H1 (cell line): ENCODE measurements at regions not wholly inside any gene's neighbourhood (a gene's known extent, or its start where the extent isn't known, plus 50 kb on each side); places are given as distances from the start of the nearest gene placed in this dataset.

Experiments
- CTCF ChIA-PET: fragments of 300-600 bp; sonication (Branson Sonifier 250); formaldehyde crosslinking; loops from one replicate; lab custom pipeline; 2021; ENCODE audit not compliant: partially characterized antibody; lab: Charles Lee
- POLR2A ChIA-PET: fragments of 300-600 bp; sonication (Branson Sonifier 250); formaldehyde crosslinking; loops from one replicate; lab custom pipeline; 2021; ENCODE audit warnings: inconsistent platforms; ENCODE audit not compliant: partially characterized antibody; lab: Charles Lee
- DNase-seq, 2 experiments: peaks; one replicate each; pipeline versions ENCODE4 v3.0.0 to v3.0.0-alpha.2; 2010 to 2022; ENCODE audit warnings: low spot score in 2 of 2, low read depth in 1 of 2, mixed read lengths in 1 of 2
- FAIRE-seq: peaks from 2 replicates; lab custom pipeline; 2011; peaks lifted over from hg19 to GRCh38; lab: Jason Lieb, UNC
- H2AFZ ChIP-seq: 2 replicates; pipeline ENCODE4 v1.8.1; 2012; ENCODE audit warnings: low read length, inconsistent platforms
- H2AK5ac ChIP-seq: 2 replicates; pipeline ENCODE4 v1.6.1; 2013; ENCODE audit warnings: low read depth, low read length
- H2BK120ac ChIP-seq: replicated peaks from 2 replicates; pipeline ENCODE3; 2013; ENCODE audit warnings: low read depth, low read length, inconsistent platforms
- H2BK12ac ChIP-seq: 2 replicates; pipeline ENCODE4 v1.6.1; 2013; ENCODE audit warnings: low read depth, low read length
- H2BK15ac ChIP-seq: 2 replicates; pipeline ENCODE4 v1.6.1; 2013; ENCODE audit warnings: low read length
- H2BK20ac ChIP-seq: 2 replicates; pipeline ENCODE4 v1.6.1; 2013; ENCODE audit warnings: low read length
- H2BK5ac ChIP-seq: 2 replicates; pipeline ENCODE4 v1.6.1; 2013; ENCODE audit warnings: low read depth, low read length
- H3K14ac ChIP-seq: 2 replicates; pipeline ENCODE4 v1.6.1; 2013; ENCODE audit warnings: inconsistent platforms; ENCODE audit not compliant: insufficient read length
- H3K18ac ChIP-seq: 2 replicates; pipeline ENCODE4 v1.6.1; 2013; ENCODE audit warnings: low read length; ENCODE audit errors: extremely low read depth
- H3K23ac ChIP-seq: 2 replicates; pipeline ENCODE4 v1.6.1; 2013; ENCODE audit warnings: inconsistent platforms; ENCODE audit not compliant: insufficient read length
- H3K23me2 ChIP-seq: 2 replicates; pipeline ENCODE4 v1.6.1; 2013; ENCODE audit warnings: low read depth, low read length
- H3K27ac ChIP-seq: 2 replicates; pipeline ENCODE4 v1.6.1; 2011; ENCODE audit warnings: low read depth, low read length, inconsistent platforms
- H3K27me3 ChIP-seq, 4 experiments: replicated peaks in 1 of 4; 1 replicate in 1 of 4; 2 replicates in 3 of 4; pipeline versions ENCODE4 v1.6.1 to v1.8.1; 2011 to 2013; ENCODE audit warnings: low read length in 3 of 4, mild to moderate bottlenecking in 3 of 4, inconsistent platforms in 2 of 4, mixed read lengths in 2 of 4, moderate library complexity in 1 of 4; ENCODE audit not compliant: control insufficient read depth in 3 of 4, insufficient read depth in 3 of 4; ENCODE audit errors: extremely low read depth in 1 of 4
- H3K36me3 ChIP-seq, 4 experiments: 2 replicates each; pipeline versions ENCODE4 v1.6.1 to v1.8.1; 2011 to 2013; ENCODE audit warnings: mild to moderate bottlenecking in 4 of 4, low read length in 3 of 4, moderate library complexity in 2 of 4, control low read depth in 1 of 4, inconsistent platforms in 1 of 4; ENCODE audit not compliant: insufficient read depth in 4 of 4, control insufficient read depth in 2 of 4
- H3K4ac ChIP-seq: replicated peaks from 2 replicates; pipeline ENCODE3; 2013; ENCODE audit warnings: low read length, low read depth, mixed read lengths, inconsistent platforms; ENCODE audit not compliant: insufficient read length
- H3K4me1 ChIP-seq, 4 experiments: replicated peaks in 1 of 4; 1 replicate in 1 of 4; 2 replicates in 3 of 4; pipeline versions ENCODE4 v1.6.1 to v1.8.1; 2011 to 2013; ENCODE audit warnings: low read length in 3 of 4, inconsistent platforms in 2 of 4, mixed read lengths in 1 of 4; ENCODE audit not compliant: insufficient read depth in 4 of 4, control insufficient read depth in 3 of 4
- H3K4me2 ChIP-seq, 2 experiments: 2 replicates each; pipeline versions ENCODE4 v1.6.1 to v1.8.1; 2011 to 2013; ENCODE audit warnings: low read depth in 2 of 2, low read length in 2 of 2, control low read depth in 1 of 2, inconsistent platforms in 1 of 2, mild to moderate bottlenecking in 1 of 2; ENCODE audit not compliant: insufficient read depth in 1 of 2
- H3K4me3 ChIP-seq, 4 experiments: fragments of 200-600, 300-600 bp in 1 of 4; sonication (generic), shearing (Covaris generic), sonication (Bioruptor Twin) in 1 of 4; 2 replicates each; pipeline versions ENCODE4 v1.5.1 to v1.8.1; 2011 to 2016; ENCODE audit warnings: low read length in 4 of 4, low read depth in 3 of 4, control low read depth in 2 of 4, inconsistent platforms in 2 of 4, mild to moderate bottlenecking in 2 of 4, mixed read lengths in 1 of 4, moderate library complexity in 1 of 4; ENCODE audit not compliant: insufficient read depth in 2 of 4; ENCODE audit errors: extremely low read depth in 1 of 4
- H3K56ac ChIP-seq: replicated peaks from 2 replicates; pipeline ENCODE3; 2013; ENCODE audit warnings: low read depth, mild to moderate bottlenecking, mixed read lengths, low read length, inconsistent platforms; ENCODE audit not compliant: insufficient read length
- H3K79me1 ChIP-seq: 2 replicates; pipeline ENCODE4 v1.6.1; 2013; ENCODE audit warnings: low read depth, low read length, control low read depth
- H3K79me2 ChIP-seq, 2 experiments: 2 replicates each; pipeline versions ENCODE4 v1.6.1 to v1.8.1; 2012 to 2013; ENCODE audit warnings: low read length in 2 of 2, mild to moderate bottlenecking in 2 of 2, inconsistent platforms in 1 of 2; ENCODE audit not compliant: insufficient read depth in 2 of 2, control insufficient read depth in 1 of 2
- H3K9ac ChIP-seq, 4 experiments: replicated peaks in 1 of 4; 1 replicate in 1 of 4; 2 replicates in 3 of 4; pipeline versions ENCODE4 v1.6.1 to v1.8.1; 2011 to 2013; ENCODE audit warnings: low read depth in 3 of 4, low read length in 3 of 4, control low read depth in 2 of 4, mild to moderate bottlenecking in 2 of 4, moderate library complexity in 2 of 4, inconsistent platforms in 1 of 4; ENCODE audit errors: extremely low read depth in 1 of 4
- H3K9me3 ChIP-seq, 2 experiments: 2 replicates each; pipeline versions ENCODE4 v1.6.1 to v1.8.1; 2012 to 2013; ENCODE audit warnings: mild to moderate bottlenecking in 2 of 2, moderate library complexity in 2 of 2, control low read depth in 1 of 2, inconsistent platforms in 1 of 2, low read depth in 1 of 2, low read length in 1 of 2, mixed read lengths in 1 of 2; ENCODE audit not compliant: insufficient read depth in 2 of 2
- H4K20me1 ChIP-seq, 2 experiments: replicated peaks in 1 of 2; 2 replicates each; pipeline versions ENCODE3 to v1.8.1; 2011 to 2013; ENCODE audit warnings: inconsistent platforms in 2 of 2, low read length in 2 of 2, mild to moderate bottlenecking in 1 of 2; ENCODE audit not compliant: insufficient read depth in 2 of 2, control insufficient read depth in 1 of 2
- H4K5ac ChIP-seq: 2 replicates; pipeline ENCODE4 v1.6.1; 2013; ENCODE audit warnings: low read length, low read depth, mixed read lengths, inconsistent platforms; ENCODE audit not compliant: insufficient read length
- H4K8ac ChIP-seq: 2 replicates; pipeline ENCODE4 v1.8.0; 2013; ENCODE audit warnings: mild to moderate bottlenecking, moderate library complexity, low read length, inconsistent platforms; ENCODE audit not compliant: insufficient read depth; ENCODE audit errors: extremely low read depth
- H4K91ac ChIP-seq: replicated peaks from 2 replicates; pipeline ENCODE3; 2013; ENCODE audit warnings: low read length, mixed read lengths, inconsistent platforms; ENCODE audit not compliant: insufficient read length
- BRCA1 ChIP-seq: IDR thresholded peaks from 2 replicates; pipeline ENCODE4 v1.6.1; 2012; ENCODE audit warnings: low read depth, low read length, improper control_type of control experiment
- CHD1 ChIP-seq: IDR thresholded peaks from 2 replicates; pipeline ENCODE4 v1.6.1; 2012; ENCODE audit warnings: low read depth, low read length, improper control_type of control experiment
- FOSL1 ChIP-seq: IDR thresholded peaks from 2 replicates; pipeline ENCODE4 v1.6.1; 2011; ENCODE audit warnings: mild to moderate bottlenecking, low read depth, low read length, moderate library complexity; ENCODE audit not compliant: insufficient read depth
- KDM5A ChIP-seq: fragments of 200-600 bp; IDR thresholded peaks from 2 replicates; pipeline ENCODE4 v1.7.1; 2012; ENCODE audit warnings: mild to moderate bottlenecking, low read length, inconsistent platforms, mixed read lengths
- RNF2 ChIP-seq: fragments of 200-900, 300-1000 bp; sonication (generic); IDR thresholded peaks from 2 replicates; pipeline ENCODE4 v1.7.1; 2016; ENCODE audit warnings: borderline replicate concordance, low read depth, mild to moderate bottlenecking, antibody characterized with exemption, low read length; ENCODE audit not compliant: poor library complexity, severe bottlenecking; ENCODE audit errors: missing control alignments
- SRF ChIP-seq: IDR thresholded peaks from 2 replicates; pipeline ENCODE4 v1.6.1; 2011; ENCODE audit warnings: mild to moderate bottlenecking, low read depth, low read length, moderate library complexity
- TAF1 ChIP-seq: IDR thresholded peaks from 2 replicates; pipeline ENCODE4 v1.6.1; 2011; ENCODE audit warnings: mild to moderate bottlenecking, low read depth, low read length
- YY1 ChIP-seq: IDR thresholded peaks from 2 replicates; pipeline ENCODE4 v1.6.1; 2011; ENCODE audit warnings: low read depth, mild to moderate bottlenecking, low read length
- WGBS, 2 experiments: shearing (Covaris generic) in 1 of 2; methylation state at CpG; one replicate each; pipeline versions ENCODE4 v1.1.6 to v1.1.7; 2013 to 2015; ENCODE audit warnings: low lambda C conversion rate in 2 of 2, mixed read lengths in 2 of 2, inconsistent platforms in 1 of 2, low coverage in 1 of 2, missing lambda C conversion rate in 1 of 2; ENCODE audit not compliant: insufficient replicate concordance in 2 of 2, insufficient coverage in 1 of 2, insufficient read length in 1 of 2; ENCODE audit errors: extremely low coverage in 1 of 2, missing lambda C conversion rate in 1 of 2; 5-methylcytosine and 5-hydroxymethylcytosine counted together

DNA sequence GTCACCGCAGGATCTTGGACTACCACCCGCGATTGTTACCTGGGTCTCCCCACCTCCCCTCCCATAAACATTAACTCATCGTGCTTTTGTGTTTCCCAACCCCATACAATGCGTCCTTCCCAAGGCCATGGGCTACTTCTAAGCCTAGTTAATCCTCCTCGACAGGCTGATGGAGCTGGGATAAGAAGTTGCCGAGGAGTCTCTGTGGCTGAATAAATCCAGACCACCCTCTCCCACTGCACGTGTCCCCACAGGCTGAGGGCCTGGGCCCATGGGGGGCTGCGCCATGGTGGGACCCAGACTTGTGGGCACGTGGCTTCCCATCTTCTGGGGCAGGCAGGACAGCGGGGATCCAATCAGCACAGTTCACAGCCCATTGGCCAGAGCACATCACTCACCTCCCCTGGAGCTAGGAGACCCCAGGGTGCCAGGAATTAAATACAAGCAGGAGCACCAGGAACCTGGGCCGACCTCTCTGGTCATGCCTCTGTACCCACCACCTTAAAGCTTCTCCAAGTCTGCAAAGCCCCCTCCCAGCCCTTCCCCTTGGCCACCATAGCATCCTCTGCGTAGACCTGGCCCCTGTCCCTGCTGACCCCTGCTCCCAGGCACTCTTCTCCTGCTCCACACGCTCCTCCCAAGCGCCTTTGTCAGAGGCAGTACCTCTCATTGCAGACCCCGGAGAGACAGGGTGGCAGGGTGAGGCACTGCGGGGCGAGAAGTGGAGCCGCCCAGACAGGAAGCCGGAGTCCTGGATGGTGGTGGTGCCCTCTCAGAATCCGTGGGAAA lies 51.0 kb upstream of the ID2 start:
- no peak overlapping the region; the same call in 1 of the 2 replicates for H4K8ac ChIP-seq
- no peaks in the 10 kb centered on the region for H3K9me3 ChIP-seq
- peaks cover 0 to 3% of the 10 kb centered on the region in 2 experiments for H4K20me1 ChIP-seq
- no peaks in the 10 kb centered on the region for H3K79me2 ChIP-seq
- no peak overlapping the region for H3K4me2 ChIP-seq
- POLR2A ChIA-PET = no interaction called here
- no peak overlapping the region for H2AFZ ChIP-seq
- WGBS, 2 experiments = 87% methylated on average over 21 of the region's 21 CpGs; no CpG with 5 or more reads in 1 of the 2 experiments
- H2BK120ac ChIP-seq = no peak overlapping the region
- no peak overlapping the region for H2BK5ac ChIP-seq
- CTCF ChIA-PET = interaction anchor here (0.8 to 1.0 kb wide), 2 partner anchors 46 to 47 kb away, joined by 3 read pairs; no protein-coding TSS in a partner anchor
- no peak overlapping the region for H3K9ac ChIP-seq
- peaks cover 0 to 2% (median 0%) of the 10 kb centered on the region in 4 experiments; a peak in 1 of 7 replicates for H3K27me3 ChIP-seq
- no peak overlapping the region for H2BK15ac ChIP-seq
- peaks cover 3% of the 10 kb centered on the region; the same call in 1 of the 2 replicates for H3K23me2 ChIP-seq
- no peak overlapping the region for H3K14ac ChIP-seq
- H3K4ac ChIP-seq = no peak overlapping the region
- no peak overlapping the region for H3K56ac ChIP-seq
- H3K79me1 ChIP-seq = no peaks in the 10 kb centered on the region
- H3K27ac ChIP-seq = no peak overlapping the region
- H3K23ac ChIP-seq = no peak overlapping the region
- no peak overlapping the region for H2BK20ac ChIP-seq
- H3K4me1 ChIP-seq = peaks cover 0 to 5% (median 3%) of the 10 kb centered on the region in 4 experiments; a peak in 2 of 7 replicates
- H2AK5ac ChIP-seq = no peak overlapping the region
- FAIRE-seq = no peak
- no peaks in the 10 kb centered on the region for H3K36me3 ChIP-seq
- no peak overlapping the region for H3K18ac ChIP-seq
- H4K91ac ChIP-seq = no peak overlapping the region
- DNase-seq = no peak
- no peak overlapping the region for H3K4me3 ChIP-seq
- H4K5ac ChIP-seq = no peak overlapping the region
- no peak overlapping the region for H2BK12ac ChIP-seq
- TF ChIP-seq CHD1 (no peak), BRCA1 (no peak), YY1 (no peak), FOSL1 (no peak), KDM5A (no peak), TAF1 (no peak), RNF2 (no peak), SRF (no peak)
